Lower leg skin (tissue), 3 donors: ENCODE measurements at regions not wholly inside any gene's neighbourhood (a gene's known extent, or its start where the extent isn't known, plus 50 kb on each side); places are given as distances from the start of the nearest gene placed in this dataset.

Experiments
- POLR2A ChIP-seq, 2 donors: fragments of 450-650 bp; IDR thresholded peaks; one replicate each; pipeline ENCODE4 v1.6.1; 2016 to 2017; ENCODE audit warnings: antibody characterized with exemption in 2 of 2, mild to moderate bottlenecking in 1 of 2, moderate library complexity in 1 of 2
- TF ChIP-seq, protein P1 (sequence below), 3 donors: fragments of 450-650 bp; IDR thresholded peaks; one replicate each; pipeline ENCODE4 v1.5.1; 2016; ENCODE audit warnings: antibody characterized with exemption in 3 of 3, mild to moderate bottlenecking in 3 of 3, moderate library complexity in 2 of 3

GRCh38 chr4:173647902-173648301, 117.9 kb upstream of the HAND2 start:
- TF ChIP-seq, protein P1, sequence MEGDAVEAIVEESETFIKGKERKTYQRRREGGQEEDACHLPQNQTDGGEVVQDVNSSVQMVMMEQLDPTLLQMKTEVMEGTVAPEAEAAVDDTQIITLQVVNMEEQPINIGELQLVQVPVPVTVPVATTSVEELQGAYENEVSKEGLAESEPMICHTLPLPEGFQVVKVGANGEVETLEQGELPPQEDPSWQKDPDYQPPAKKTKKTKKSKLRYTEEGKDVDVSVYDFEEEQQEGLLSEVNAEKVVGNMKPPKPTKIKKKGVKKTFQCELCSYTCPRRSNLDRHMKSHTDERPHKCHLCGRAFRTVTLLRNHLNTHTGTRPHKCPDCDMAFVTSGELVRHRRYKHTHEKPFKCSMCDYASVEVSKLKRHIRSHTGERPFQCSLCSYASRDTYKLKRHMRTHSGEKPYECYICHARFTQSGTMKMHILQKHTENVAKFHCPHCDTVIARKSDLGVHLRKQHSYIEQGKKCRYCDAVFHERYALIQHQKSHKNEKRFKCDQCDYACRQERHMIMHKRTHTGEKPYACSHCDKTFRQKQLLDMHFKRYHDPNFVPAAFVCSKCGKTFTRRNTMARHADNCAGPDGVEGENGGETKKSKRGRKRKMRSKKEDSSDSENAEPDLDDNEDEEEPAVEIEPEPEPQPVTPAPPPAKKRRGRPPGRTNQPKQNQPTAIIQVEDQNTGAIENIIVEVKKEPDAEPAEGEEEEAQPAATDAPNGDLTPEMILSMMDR (IDR thresholded peaks at IDR 0.05): no peak
- TF ChIP-seq POLR2A (IDR thresholded peaks at IDR 0.05): no peak
